ENCODE measurements at regions not wholly inside any gene's neighbourhood (a gene's known extent, or its start where the extent isn't known, plus 50 kb on each side); places are given as distances from the start of the nearest gene placed in this dataset.

- TF ChIP-seq CTCF (IDR thresholded peaks at IDR 0.05) (no peak), POLR2A (IDR thresholded peaks at IDR 0.05) (no peak)
Measured at GRCh38 chr4:170226288-170226687, 136.5 kb upstream of the AADAT start.

All from testis (tissue), 2 donors.